HL-60 (cell line): ENCODE measurements at regions not wholly inside any gene's neighbourhood (a gene's known extent, or its start where the extent isn't known, plus 50 kb on each side); places are given as distances from the start of the nearest gene placed in this dataset.

Experiments
- CTCF ChIP-seq: IDR thresholded peaks from one replicate; pipeline ENCODE4 v1.5.1; 2011; ENCODE audit warnings: low read length, control low read depth, inconsistent platforms; ENCODE audit not compliant: insufficient read depth
- POLR2AphosphoS5 ChIP-seq: IDR thresholded peaks from 2 replicates; pipeline ENCODE4 v1.6.1; 2012; ENCODE audit warnings: low read depth
- REST ChIP-seq: IDR thresholded peaks from 2 replicates; pipeline ENCODE4 v1.6.1; 2012; ENCODE audit warnings: low read depth; ENCODE audit not compliant: insufficient replicate concordance

GRCh38 chr10:28249512-28249911 lies 53.4 kb downstream of the MPP7 start:
- no peak for TF ChIP-seq CTCF
- TF ChIP-seq POLR2AphosphoS5 = no peak
- no peak for TF ChIP-seq REST
